Suprapubic skin (tissue), 4 donors: ENCODE measurements at regions not wholly inside any gene's neighbourhood (a gene's known extent, or its start where the extent isn't known, plus 50 kb on each side); places are given as distances from the start of the nearest gene placed in this dataset.

Experiments
- CTCF ChIP-seq, 2 donors: fragments of 200-600 bp in 1 of 2; fragments of 450-650 bp in 1 of 2; sonication (generic) in 1 of 2; IDR thresholded peaks; one replicate each; pipeline ENCODE4 v1.5.1; 2016 to 2019; ENCODE audit warnings: antibody characterized with exemption in 2 of 2, mild to moderate bottlenecking in 1 of 2, moderate library complexity in 1 of 2
- EP300 ChIP-seq: sonication (generic); formaldehyde crosslinking; IDR thresholded peaks from one replicate; pipeline ENCODE4 v1.6.1; 2017; ENCODE audit warnings: antibody characterized with exemption
- POLR2A ChIP-seq, 2 donors: fragments of 450-650 bp; IDR thresholded peaks; one replicate each; pipeline ENCODE4 v1.6.1; 2017; ENCODE audit warnings: antibody characterized with exemption in 2 of 2, mild to moderate bottlenecking in 2 of 2, moderate library complexity in 2 of 2
- POLR2AphosphoS5 ChIP-seq, 3 donors: sonication (generic); formaldehyde crosslinking; IDR thresholded peaks; one replicate each; pipeline ENCODE4 v1.6.1; 2017; ENCODE audit warnings: antibody characterized with exemption in 3 of 3

GRCh38 chr10:130560116-130560515, 423.9 kb downstream of the GLRX3 start:
- TF ChIP-seq POLR2A (IDR thresholded peaks at IDR 0.05), result no peak
- TF ChIP-seq CTCF (IDR thresholded peaks at IDR 0.05), result no peak
- no peak for TF ChIP-seq POLR2AphosphoS5 (IDR thresholded peaks at IDR 0.05)
- no peak for TF ChIP-seq EP300
